ENCODE measurements at regions not wholly inside any gene's neighbourhood (a gene's known extent, or its start where the extent isn't known, plus 50 kb on each side); places are given as distances from the start of the nearest gene placed in this dataset.

- DNase-seq: no peak
Measured at GRCh38 chr11:91800208-91800914, 424.3 kb upstream of the FAT3 start.

- no peak for DNase-seq
Measured at GRCh38 chr11:91798240-91798639, 426.4 kb upstream of the FAT3 start.

GRCh38 chr11:91796999-91797398, 427.6 kb upstream of the FAT3 start:
- no peak for DNase-seq

- no peak for DNase-seq
Measured at GRCh38 chr11:91795139-91795887, 429.3 kb upstream of the FAT3 start.

- DNase-seq: no peak
Measured at GRCh38 chr11:91794146-91794545, 430.5 kb upstream of the FAT3 start.

GRCh38 chr11:91792779-91793262, 431.8 kb upstream of the FAT3 start:
- no peak for DNase-seq

GRCh38 chr11:91791171-91791468, 433.5 kb upstream of the FAT3 start:
- DNase-seq: no peak

GRCh38 chr11:91790346-91791170, 434.1 kb upstream of the FAT3 start:
- no peak for DNase-seq

GRCh38 chr11:91788764-91789163, 435.9 kb upstream of the FAT3 start:
- DNase-seq: no peak

- no peak for DNase-seq
Measured at GRCh38 chr11:91786097-91786496, 438.5 kb upstream of the FAT3 start.

- DNase-seq: no peak
Measured at GRCh38 chr11:91783173-91783572, 441.4 kb upstream of the FAT3 start.

- no peak for DNase-seq
Measured at GRCh38 chr11:91778758-91779157, 445.9 kb upstream of the FAT3 start.

- no peak for DNase-seq
Measured at GRCh38 chr11:91776655-91777054, 448.0 kb upstream of the FAT3 start.

- no peak for DNase-seq
Measured at GRCh38 chr11:91773090-91773489, 451.5 kb upstream of the FAT3 start.

GRCh38 chr11:91771961-91772360, 452.7 kb upstream of the FAT3 start:
- no peak for DNase-seq

- DNase-seq: peak; percentile 1
Measured at GRCh38 chr11:91768783-91769182, 455.8 kb upstream of the FAT3 start.

GRCh38 chr11:91763331-91763730, 461.3 kb upstream of the FAT3 start:
- DNase-seq: no peak

- no peak for DNase-seq
Measured at GRCh38 chr11:91761406-91762025, 463.1 kb upstream of the FAT3 start.

GRCh38 chr11:91756829-91757480, 467.7 kb upstream of the FAT3 start:
- DNase-seq: no peak

GRCh38 chr11:91755951-91756707, 468.5 kb upstream of the FAT3 start:
- no peak for DNase-seq

- DNase-seq: no peak
Measured at GRCh38 chr11:91755526-91755925, 469.1 kb upstream of the FAT3 start.

- DNase-seq: no peak
Measured at GRCh38 chr11:91749251-91749650, 475.4 kb upstream of the FAT3 start.

Data from hematopoietic multipotent progenitor cell treated with erythropoietin and hydrocortisone succinate and interleukin-3 and kit ligand, for 6 days (in vitro differentiated cells).